Nucleus accumbens (tissue), 56 donors: ENCODE measurements at regions not wholly inside any gene's neighbourhood (a gene's known extent, or its start where the extent isn't known, plus 50 kb on each side); places are given as distances from the start of the nearest gene placed in this dataset.
"Not testable (repeated sequence)": the region's sequence is repeated elsewhere in the genome, so short reads cannot be mapped to it uniquely, and the experiment has no call there.

Experiments
- DNase-seq, 56 donors: peaks; one replicate each; lab custom pipeline; 2025; lab: John Stamatoyannopoulos, UW

GRCh38 chr12:78269620-78270019, 438.9 kb downstream of the NAV3 start:
- DNase-seq = no peak

- DNase-seq = no peak
Observed at GRCh38 chr12:78271546-78271945, 440.9 kb downstream of the NAV3 start.

GRCh38 chr12:78275886-78276285, 445.2 kb downstream of the NAV3 start:
- DNase-seq = no peak

- DNase-seq = no peak
Observed at GRCh38 chr12:78278706-78279190, 448.1 kb downstream of the NAV3 start.

- no peak for DNase-seq
Observed at GRCh38 chr12:78279567-78279966, 448.9 kb downstream of the NAV3 start.

GRCh38 chr12:78281102-78281501, 450.4 kb downstream of the NAV3 start:
- DNase-seq = not testable (repeated sequence)

- DNase-seq = no peak
Observed at GRCh38 chr12:78284417-78284816, 453.7 kb downstream of the NAV3 start.

- no peak for DNase-seq
Observed at GRCh38 chr12:78290606-78291345, 460.1 kb downstream of the NAV3 start.

- DNase-seq = no peak
Observed at GRCh38 chr12:78293059-78293686, 462.5 kb downstream of the NAV3 start.

GRCh38 chr12:78301282-78301681, 470.6 kb downstream of the NAV3 start:
- DNase-seq = not testable (repeated sequence)

- no peak for DNase-seq
Observed at GRCh38 chr12:78305808-78306207, 475.1 kb downstream of the NAV3 start.

- no peak for DNase-seq
Observed at GRCh38 chr12:78306236-78306635, 475.5 kb downstream of the NAV3 start.

- DNase-seq = no peak
Observed at GRCh38 chr12:78308701-78309100, 478.0 kb downstream of the NAV3 start.

GRCh38 chr12:78315028-78315427, 484.3 kb downstream of the NAV3 start:
- no peak for DNase-seq

GRCh38 chr12:78316136-78316535, 485.4 kb downstream of the NAV3 start:
- no peak for DNase-seq

- DNase-seq = no peak
Observed at GRCh38 chr12:78316631-78317468, 486.2 kb downstream of the NAV3 start.

- no peak for DNase-seq
Observed at GRCh38 chr12:78321696-78322095, 491.0 kb downstream of the NAV3 start.

GRCh38 chr12:78323226-78323625, 492.5 kb downstream of the NAV3 start:
- no peak for DNase-seq

GRCh38 chr12:78324234-78324633, 493.5 kb downstream of the NAV3 start:
- DNase-seq = no peak

- no peak for DNase-seq
Observed at GRCh38 chr12:78328524-78328923, 497.8 kb downstream of the NAV3 start.

GRCh38 chr12:78330131-78330530, 499.4 kb downstream of the NAV3 start:
- no peak for DNase-seq
